ENCODE measurements at regions not wholly inside any gene's neighbourhood (a gene's known extent, or its start where the extent isn't known, plus 50 kb on each side); places are given as distances from the start of the nearest gene placed in this dataset.

- ATAC-seq (no peak), DNase-seq (ENCODE audit: extremely low read depth in 1 of 4, low spot score in 3 of 4) (no peak), FAIRE-seq (no peak)
- TF ChIP-seq U2AF1 (optimal IDR thresholded peaks at IDR 0.05; ENCODE audit: low read depth, low read length): no peak
- no peak for TF ChIP-seq ARID3A (IDR thresholded peaks at IDR 0.05; ENCODE audit: borderline replicate concordance, low read depth, low read length)
- no peak overlapping the region for H3K9ac ChIP-seq (ENCODE audit: insufficient read depth in 1 of 2, low read depth in 2 of 2, low read length in 2 of 2)
- no peaks in the 10 kb centered on the region for H3K9me3 ChIP-seq (replicated peaks; ENCODE audit: control insufficient read depth, insufficient read depth, low read depth, low read length)
- BruUV-seq (replicated peaks): no TSS peak
- no peaks in the 10 kb centered on the region for H4K20me1 ChIP-seq (replicated peaks; ENCODE audit: control insufficient read depth, insufficient read depth, low read length)
- WGBS (ENCODE audit: insufficient coverage, low coverage, missing lambda C conversion rate): under 1% methylated on average over 17 of the region's 23 CpGs
- no peaks in the 10 kb centered on the region for H3K9me1 ChIP-seq (ENCODE audit: control insufficient read depth, insufficient read depth, low read length)
- H2AFZ ChIP-seq (ENCODE audit: low read depth, low read length): no peak overlapping the region
- no peak overlapping the region for H3K27ac ChIP-seq (ENCODE audit: extremely low read depth, low read depth, low read length)
- no peak overlapping the region for H3K4me3 ChIP-seq
- CTCF ChIA-PET (ENCODE audit: low intra/inter-chr PET ratio): no interaction called here
- POLR2A ChIA-PET: no interaction called here
- no peaks in the 10 kb centered on the region for H3K79me2 ChIP-seq (ENCODE audit: control insufficient read depth, insufficient read depth, low read length)
- H3K4me1 ChIP-seq (replicated peaks in 1 of 2; ENCODE audit: control insufficient read depth in 2 of 2, insufficient read depth in 2 of 2, low read length in 2 of 2): no peaks in the 10 kb centered on the region
- in situ Hi-C loops (cut with MboI) (no loop called here), intact Hi-C loops (cut with micrococcal nuclease) (no loop called here)
- peaks cover 0 to 25% of the 10 kb centered on the region in 2 experiments; a peak in 1 of 5 replicates for H3K27me3 ChIP-seq (ENCODE audit: control insufficient read depth in 2 of 2, insufficient read depth in 2 of 2, low read length in 2 of 2)
- no peaks in the 10 kb centered on the region for H3K36me3 ChIP-seq (ENCODE audit: control insufficient read depth, insufficient read depth, low read length)
- no peak overlapping the region for H3K4me2 ChIP-seq (ENCODE audit: insufficient read depth, low read length)
These were observed 63.5 kb upstream of the C14orf180 start for GRCh38 chr14:104515811-104516780.

Data from K562 (cell line).